HUES48 (cell line): ENCODE measurements at regions not wholly inside any gene's neighbourhood (a gene's known extent, or its start where the extent isn't known, plus 50 kb on each side); places are given as distances from the start of the nearest gene placed in this dataset.

Experiments
- H3K27ac ChIP-seq: one replicate; pipeline ENCODE4 v1.7.0; 2013; ENCODE audit warnings: low read depth, low read length, inconsistent platforms
- H3K27me3 ChIP-seq: 2 replicates; pipeline ENCODE4 v1.6.1; 2013; ENCODE audit warnings: mild to moderate bottlenecking, low read length; ENCODE audit not compliant: control insufficient read depth, insufficient read depth
- H3K36me3 ChIP-seq: 2 replicates; pipeline ENCODE4 v1.6.1; 2013; ENCODE audit warnings: low read length; ENCODE audit not compliant: control insufficient read depth, insufficient read depth
- H3K4me1 ChIP-seq: 2 replicates; pipeline ENCODE4 v1.6.1; 2013; ENCODE audit warnings: mild to moderate bottlenecking, low read length; ENCODE audit not compliant: control insufficient read depth, insufficient read depth
- H3K4me3 ChIP-seq: 2 replicates; pipeline ENCODE4 v1.5.1; 2013; ENCODE audit warnings: mild to moderate bottlenecking, low read depth, low read length
- H3K9ac ChIP-seq: 2 replicates; pipeline ENCODE4 v1.6.1; 2013; ENCODE audit warnings: mild to moderate bottlenecking, low read depth, low read length, moderate library complexity
- H3K9me3 ChIP-seq: 2 replicates; pipeline ENCODE4 v1.6.1; 2013; ENCODE audit warnings: low read length; ENCODE audit not compliant: control insufficient read depth, insufficient read depth

DNA sequence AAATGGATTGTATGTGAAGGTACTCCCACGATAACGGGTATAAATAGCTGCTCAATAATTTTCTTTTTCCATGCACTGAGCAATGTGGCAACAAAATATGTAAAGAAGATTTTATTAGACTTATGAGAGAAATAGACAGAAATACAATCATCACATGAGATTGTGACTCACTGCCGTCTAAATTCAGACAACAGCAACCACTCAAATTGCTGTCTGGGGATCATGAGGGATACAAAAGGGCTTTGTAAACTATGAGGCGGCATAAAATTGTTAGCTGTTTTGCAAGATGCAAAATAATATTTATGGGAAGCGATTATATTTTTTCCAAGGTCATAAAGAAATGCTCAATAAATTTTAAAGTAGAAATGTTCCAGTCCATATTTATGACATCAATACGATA, 259.1 kb upstream of the AGAP1 start:
- H3K27me3 ChIP-seq, result no peaks in the 10 kb centered on the region

DNA sequence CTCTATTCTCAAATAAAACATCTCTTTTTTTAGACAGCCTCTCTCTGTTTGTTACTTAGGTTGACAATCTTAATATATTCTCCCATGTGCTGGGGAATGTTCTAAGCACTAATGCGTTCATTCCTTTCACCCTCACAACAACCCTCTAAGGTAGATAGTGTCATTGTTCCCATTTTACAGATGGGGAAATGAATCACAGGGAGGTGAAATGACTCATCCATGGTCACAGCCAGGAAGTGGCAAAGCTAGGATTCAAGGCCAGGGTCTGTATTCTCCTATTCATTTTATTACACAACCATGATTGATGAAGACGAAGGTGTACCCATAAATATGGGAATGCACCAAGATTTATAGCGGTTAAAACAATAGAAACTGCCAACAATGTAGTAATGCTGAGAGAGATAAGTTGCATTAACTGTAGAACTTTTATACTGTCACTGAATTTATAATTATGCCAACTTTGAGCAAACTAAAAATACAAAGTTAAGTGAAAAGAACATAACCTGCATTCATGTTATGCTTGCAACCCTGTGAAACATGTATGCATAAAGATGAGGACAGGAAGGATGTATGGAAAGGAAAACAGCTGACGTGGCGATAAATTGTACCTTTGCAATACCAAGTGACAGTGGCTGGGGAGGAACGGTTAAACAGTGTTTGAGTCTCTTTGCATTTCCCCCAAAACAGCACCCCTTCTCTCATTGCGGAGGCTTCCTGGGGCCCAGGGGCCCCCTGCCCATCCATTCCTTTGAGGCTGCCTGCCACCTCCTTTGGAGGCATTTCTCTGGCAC, 257.7 kb upstream of the AGAP1 start:
- Histone ChIP-seq H3K9ac (no peak overlapping the region), H3K27me3 (no peaks in the 10 kb centered on the region), H3K27ac (no peak overlapping the region), H3K4me3 (no peak overlapping the region), H3K36me3 (no peaks in the 10 kb centered on the region), H3K9me3 (no peaks in the 10 kb centered on the region), H3K4me1 (no peaks in the 10 kb centered on the region)

More for the DNA sequence above, 259.1 kb upstream of the AGAP1 start:
- no peak overlapping the region for H3K9ac ChIP-seq
- no peaks in the 10 kb centered on the region for H3K36me3 ChIP-seq
- H3K9me3 ChIP-seq, result no peaks in the 10 kb centered on the region
- H3K4me3 ChIP-seq, result no peak overlapping the region
- no peak overlapping the region for H3K27ac ChIP-seq
- no peaks in the 10 kb centered on the region for H3K4me1 ChIP-seq

DNA sequence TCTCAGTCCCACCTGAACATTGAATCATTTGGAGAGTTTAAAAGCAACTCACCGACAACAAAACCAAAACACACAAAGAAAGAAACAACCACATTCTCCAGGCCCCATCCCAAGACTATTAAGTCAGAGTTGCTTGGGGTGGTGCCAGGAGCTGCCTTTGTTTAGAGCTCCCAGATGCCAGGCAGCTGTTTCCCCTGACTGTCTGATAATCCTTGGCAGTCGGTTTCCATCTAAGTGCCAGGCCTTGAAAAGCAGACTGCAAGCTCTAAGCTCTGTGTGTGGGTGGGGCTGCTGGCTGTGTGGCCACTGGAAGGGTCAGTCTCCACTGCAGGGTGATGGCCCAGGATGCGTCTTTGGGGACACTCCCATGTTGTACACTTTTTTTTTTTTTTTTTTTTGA, 255.3 kb upstream of the AGAP1 start:
- H3K36me3 ChIP-seq, result no peaks in the 10 kb centered on the region
- no peak overlapping the region for H3K4me3 ChIP-seq
- H3K9ac ChIP-seq, result no peak overlapping the region
- no peaks in the 10 kb centered on the region for H3K4me1 ChIP-seq
- no peak overlapping the region for H3K27ac ChIP-seq
- H3K9me3 ChIP-seq, result no peaks in the 10 kb centered on the region
- H3K27me3 ChIP-seq, result no peaks in the 10 kb centered on the region

DNA sequence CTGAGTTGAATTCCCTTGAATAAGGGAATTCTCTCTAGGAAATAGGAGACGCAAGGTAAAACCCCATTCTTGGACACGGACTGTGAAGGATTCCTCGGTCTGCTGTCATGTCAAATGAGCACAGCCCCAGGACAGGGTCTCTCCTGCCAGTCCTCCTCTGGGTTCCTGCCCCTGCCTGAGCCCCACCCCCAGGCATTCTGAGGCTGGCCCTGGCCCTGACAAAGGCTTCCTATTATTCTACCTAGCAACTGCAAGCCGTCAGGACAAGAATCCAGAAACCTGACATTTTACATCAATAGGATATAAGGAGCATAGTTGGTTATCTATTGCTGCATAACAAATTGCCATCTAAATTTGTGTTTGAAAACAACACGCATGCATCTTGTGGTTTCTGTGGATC, 253.3 kb upstream of the AGAP1 start:
- H3K9me3 ChIP-seq, result no peaks in the 10 kb centered on the region
- no peak overlapping the region for H3K9ac ChIP-seq
- H3K4me3 ChIP-seq, result no peak overlapping the region
- H3K4me1 ChIP-seq, result no peaks in the 10 kb centered on the region
- H3K27ac ChIP-seq, result no peak overlapping the region
- H3K36me3 ChIP-seq, result no peaks in the 10 kb centered on the region
- no peaks in the 10 kb centered on the region for H3K27me3 ChIP-seq

DNA sequence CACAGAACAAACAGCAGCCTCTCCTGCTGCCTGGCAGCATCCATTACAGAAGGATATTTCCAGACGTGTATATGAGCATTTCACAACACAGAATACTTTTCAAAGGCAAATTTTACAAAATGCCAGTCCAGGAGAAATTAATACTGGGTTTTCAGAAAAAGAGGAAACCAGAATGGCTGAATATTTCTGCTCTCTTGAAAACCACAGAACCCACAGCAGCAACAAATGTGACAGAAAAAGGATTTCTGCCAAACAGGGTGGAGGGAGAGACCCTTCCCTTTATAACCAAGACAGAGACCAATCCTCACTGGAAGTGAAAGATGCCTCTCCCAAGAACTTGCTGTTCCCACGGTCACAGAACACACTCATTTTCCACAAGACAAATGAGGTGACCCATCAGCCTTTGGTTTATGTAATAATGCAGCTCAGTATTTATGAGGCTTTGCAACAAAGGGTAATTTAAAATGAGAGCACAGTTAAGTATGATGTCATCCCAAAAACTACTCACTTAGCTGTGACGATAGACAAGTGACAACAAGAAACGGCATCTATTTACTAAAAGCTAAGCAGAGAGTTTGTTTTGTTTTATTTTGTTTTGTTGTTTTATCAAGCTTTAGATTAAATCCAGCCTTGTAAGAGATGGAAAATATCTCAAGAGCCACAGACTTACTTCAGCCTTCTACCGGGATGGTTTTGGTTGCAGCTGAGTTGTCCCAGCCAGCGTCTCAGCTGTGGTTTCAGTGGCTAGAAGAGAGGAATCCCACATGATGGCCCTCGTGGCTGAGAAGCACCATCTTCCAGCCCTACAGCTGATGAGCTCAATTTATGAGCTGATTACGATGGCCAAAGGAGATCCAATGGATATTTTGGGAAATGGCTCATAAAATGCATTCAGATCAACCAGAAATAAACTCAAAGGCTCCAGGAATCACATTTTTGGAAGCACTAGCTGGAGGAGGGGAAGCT, 249.3 kb upstream of the AGAP1 start:
- Histone ChIP-seq H3K9ac (no peak overlapping the region), H3K4me1 (no peaks in the 10 kb centered on the region), H3K27ac (no peak overlapping the region), H3K9me3 (no peaks in the 10 kb centered on the region), H3K36me3 (no peaks in the 10 kb centered on the region), H3K27me3 (no peaks in the 10 kb centered on the region), H3K4me3 (no peak overlapping the region)

DNA sequence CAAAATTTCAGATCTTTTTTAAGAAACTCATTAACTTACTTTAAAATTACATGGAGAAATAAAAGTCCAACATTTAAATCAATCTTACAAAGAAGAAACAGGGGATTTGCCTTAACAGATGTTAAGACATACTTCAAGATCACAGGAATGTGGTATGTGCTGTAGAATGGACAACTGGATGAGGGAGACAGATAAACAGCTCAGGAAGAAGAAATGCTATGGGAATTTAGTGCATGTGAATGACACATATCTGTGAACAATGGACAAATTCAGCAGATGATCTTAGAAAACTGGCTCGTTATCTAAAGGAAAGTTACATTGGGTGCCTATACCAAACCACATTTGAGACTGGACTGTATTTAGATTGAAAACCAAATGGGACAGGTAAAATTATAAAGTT, 246.8 kb upstream of the AGAP1 start:
- no peaks in the 10 kb centered on the region for H3K4me1 ChIP-seq
- H3K9ac ChIP-seq, result no peak overlapping the region

DNA sequence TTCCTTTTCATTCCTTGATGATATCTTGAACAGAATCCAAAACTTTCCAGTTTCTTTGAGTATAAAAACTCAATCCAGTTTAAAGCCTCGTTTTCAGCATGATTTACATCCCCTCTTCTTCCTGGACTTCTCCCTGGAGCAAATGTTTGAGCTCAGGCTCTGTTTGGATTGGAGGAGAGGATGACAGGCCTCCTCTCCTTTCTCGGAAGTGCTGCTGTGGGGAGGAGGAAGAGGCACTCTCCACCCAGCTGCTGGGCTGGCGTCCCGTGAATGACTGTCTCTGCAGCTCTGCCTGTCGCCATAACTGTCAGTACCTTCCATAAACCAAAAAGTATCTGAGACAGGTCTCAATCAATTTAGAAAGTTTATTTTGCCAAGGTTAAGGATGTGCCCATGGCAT, 238.2 kb upstream of the AGAP1 start:
- H3K9me3 ChIP-seq, result peaks cover 10% of the 10 kb centered on the region
- H3K4me3 ChIP-seq, result no peak overlapping the region
- H3K36me3 ChIP-seq, result no peaks in the 10 kb centered on the region
- H3K9ac ChIP-seq, result no peak overlapping the region
- no peaks in the 10 kb centered on the region for H3K4me1 ChIP-seq
- no peak overlapping the region for H3K27ac ChIP-seq
- no peaks in the 10 kb centered on the region for H3K27me3 ChIP-seq

More for the DNA sequence above, 246.8 kb upstream of the AGAP1 start:
- no peaks in the 10 kb centered on the region for H3K36me3 ChIP-seq
- H3K27ac ChIP-seq, result no peak overlapping the region
- no peaks in the 10 kb centered on the region for H3K27me3 ChIP-seq
- no peaks in the 10 kb centered on the region for H3K9me3 ChIP-seq
- H3K4me3 ChIP-seq, result no peak overlapping the region

DNA sequence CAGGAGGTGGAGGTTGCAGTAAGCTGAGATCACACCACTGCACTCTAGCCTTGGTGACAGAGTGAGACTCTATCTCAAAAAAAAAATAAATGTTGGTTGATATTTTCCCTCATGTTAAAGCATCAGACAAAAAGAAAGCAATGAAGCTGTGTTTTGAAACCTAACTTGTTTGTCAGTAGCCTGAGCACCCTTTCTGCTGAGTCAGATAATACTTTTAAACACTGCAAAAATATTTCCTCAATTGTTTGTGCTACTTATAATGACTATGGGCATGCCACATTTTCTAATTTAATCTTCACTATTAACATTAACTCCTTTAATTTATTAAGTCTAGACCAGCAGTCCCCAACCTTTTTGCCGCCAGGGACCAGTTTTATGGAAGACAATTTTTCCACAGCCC, 236.3 kb upstream of the AGAP1 start:
- no peaks in the 10 kb centered on the region for H3K36me3 ChIP-seq
- no peak overlapping the region for H3K27ac ChIP-seq
- peaks cover 10% of the 10 kb centered on the region for H3K9me3 ChIP-seq
- no peak overlapping the region for H3K4me3 ChIP-seq
- no peaks in the 10 kb centered on the region for H3K4me1 ChIP-seq
- no peak overlapping the region for H3K9ac ChIP-seq
- H3K27me3 ChIP-seq, result no peaks in the 10 kb centered on the region

DNA sequence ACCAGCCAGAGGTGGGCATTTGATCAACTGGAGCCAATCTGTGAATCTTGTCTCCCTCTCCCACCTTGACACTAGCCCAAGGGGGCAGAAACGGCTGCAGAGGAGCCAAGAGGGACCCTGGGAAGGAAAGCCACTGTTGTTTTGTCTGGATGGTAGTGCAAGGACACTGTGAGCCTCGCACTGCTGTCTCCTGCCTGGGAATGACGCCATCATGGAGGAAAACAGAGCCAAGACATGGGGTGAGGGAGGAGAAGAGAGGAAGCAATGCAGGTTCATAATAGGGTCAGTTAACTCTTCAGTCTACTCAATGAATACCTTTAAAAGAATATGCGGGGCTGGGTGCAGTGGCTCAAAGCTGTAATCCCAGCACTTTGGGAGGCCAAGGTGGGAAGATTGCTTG, 231.1 kb upstream of the AGAP1 start:
- Histone ChIP-seq H3K27me3 (no peaks in the 10 kb centered on the region), H3K9me3 (peaks cover 6% of the 10 kb centered on the region), H3K4me3 (no peak overlapping the region), H3K4me1 (no peaks in the 10 kb centered on the region; the same call in 1 of the 2 replicates), H3K36me3 (no peaks in the 10 kb centered on the region), H3K27ac (no peak overlapping the region), H3K9ac (no peak overlapping the region)

DNA sequence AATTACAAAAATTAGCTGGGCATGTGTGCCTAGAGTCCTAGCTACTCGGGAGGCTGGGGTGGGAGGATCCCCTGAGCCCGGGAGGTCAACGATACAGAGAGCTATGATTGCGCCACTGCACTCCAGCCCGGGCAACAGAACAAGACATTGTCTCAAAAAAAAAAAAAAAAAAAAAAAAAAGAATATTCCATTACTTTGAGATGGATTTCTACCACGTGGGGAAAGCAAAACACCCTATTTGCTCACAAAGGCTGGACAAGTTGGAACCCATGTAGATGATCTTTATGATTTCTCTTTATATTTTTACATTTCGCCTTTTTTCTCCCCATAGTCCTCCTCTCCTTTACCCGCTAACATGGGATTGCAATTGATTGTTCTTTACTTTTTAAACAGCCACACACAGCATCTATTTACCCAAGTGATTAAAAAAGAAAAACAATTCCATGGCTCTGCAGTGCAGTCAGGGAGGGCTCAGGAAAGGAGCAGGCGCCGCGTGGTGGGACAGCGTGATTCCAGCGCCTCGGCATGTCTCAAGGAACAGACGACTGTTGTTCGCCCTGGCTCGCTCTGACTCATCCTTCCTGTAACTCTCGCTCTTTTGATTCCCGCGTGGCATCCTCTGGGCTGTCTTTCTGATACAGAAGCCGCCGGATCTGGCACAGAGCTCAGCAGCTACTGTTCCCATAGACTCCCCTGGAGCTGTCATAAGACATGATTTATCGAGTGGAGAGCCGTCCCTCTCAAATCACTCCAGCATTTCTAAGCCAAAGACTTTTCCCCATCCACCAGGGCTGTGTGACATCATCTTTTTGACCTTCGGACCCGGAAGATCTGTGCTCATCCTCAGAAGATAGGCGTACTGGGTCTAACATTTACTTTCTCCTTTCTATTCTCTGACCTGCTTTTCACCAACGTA, 230.4 kb upstream of the AGAP1 start:
- Histone ChIP-seq H3K9ac (no peak overlapping the region), H3K27me3 (no peaks in the 10 kb centered on the region), H3K9me3 (no peaks in the 10 kb centered on the region), H3K27ac (peak overlapping the region; percentile 37), H3K36me3 (no peaks in the 10 kb centered on the region), H3K4me1 (no peaks in the 10 kb centered on the region; the same call in 1 of the 2 replicates), H3K4me3 (no peak overlapping the region)
